GM23338 (cell line): ENCODE measurements at regions not wholly inside any gene's neighbourhood (a gene's known extent, or its start where the extent isn't known, plus 50 kb on each side); places are given as distances from the start of the nearest gene placed in this dataset.

Experiments
- JUNB ChIP-seq: IDR thresholded peaks from one replicate; pipeline ENCODE4 v1.6.1; 2016; ENCODE audit warnings: antibody characterized with exemption; ENCODE audit not compliant: unreplicated experiment
- NANOG ChIP-seq: IDR thresholded peaks from 2 replicates; pipeline ENCODE4 v1.6.1; 2016; ENCODE audit warnings: antibody characterized with exemption, borderline replicate concordance
- POLR2AphosphoS5 ChIP-seq: IDR thresholded peaks from 2 replicates; pipeline ENCODE4 v1.6.1; 2016; ENCODE audit warnings: antibody characterized with exemption, low read depth
- ZNF114 ChIP-seq: fragments of 250-450 bp; sonication (Bioruptor Pico); IDR thresholded peaks from 2 replicates; pipeline ENCODE4 v1.5.0; 2020; ENCODE audit warnings: mild to moderate bottlenecking, moderate library complexity
- ZNF331 ChIP-seq: fragments of 250-450 bp; sonication (Bioruptor Pico); IDR thresholded peaks from 2 replicates; pipeline ENCODE4 v1.5.0; 2020; ENCODE audit warnings: low read depth, mild to moderate bottlenecking, moderate library complexity
- ZNF462 ChIP-seq: fragments of 250-450 bp; sonication (Bioruptor Pico); IDR thresholded peaks from 2 replicates; pipeline ENCODE4 v1.5.0; 2020; ENCODE audit warnings: mild to moderate bottlenecking, moderate library complexity
- TF ChIP-seq, protein P1 (sequence below): IDR thresholded peaks from 2 replicates; pipeline ENCODE4 v1.6.1; 2016; ENCODE audit warnings: antibody characterized with exemption

- no peak for TF ChIP-seq ZNF462
- no peak for TF ChIP-seq NANOG
- TF ChIP-seq POLR2AphosphoS5: no peak
- TF ChIP-seq ZNF331: no peak
- TF ChIP-seq ZNF114 (CRISPR knock-in tag): no peak
- TF ChIP-seq, protein P1, sequence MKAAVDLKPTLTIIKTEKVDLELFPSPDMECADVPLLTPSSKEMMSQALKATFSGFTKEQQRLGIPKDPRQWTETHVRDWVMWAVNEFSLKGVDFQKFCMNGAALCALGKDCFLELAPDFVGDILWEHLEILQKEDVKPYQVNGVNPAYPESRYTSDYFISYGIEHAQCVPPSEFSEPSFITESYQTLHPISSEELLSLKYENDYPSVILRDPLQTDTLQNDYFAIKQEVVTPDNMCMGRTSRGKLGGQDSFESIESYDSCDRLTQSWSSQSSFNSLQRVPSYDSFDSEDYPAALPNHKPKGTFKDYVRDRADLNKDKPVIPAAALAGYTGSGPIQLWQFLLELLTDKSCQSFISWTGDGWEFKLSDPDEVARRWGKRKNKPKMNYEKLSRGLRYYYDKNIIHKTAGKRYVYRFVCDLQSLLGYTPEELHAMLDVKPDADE: no peak
- no peak for TF ChIP-seq JUNB
Observed at GRCh38 chr1:61515096-61515495, 209.8 kb downstream of the TM2D1 start (continued).
